ENCODE measurements at regions not wholly inside any gene's neighbourhood (a gene's known extent, or its start where the extent isn't known, plus 50 kb on each side); places are given as distances from the start of the nearest gene placed in this dataset.

GRCh38 chr7:21373031-21373430 is 54.9 kb upstream of the SP4 start:
- TF ChIP-seq CTCF (IDR thresholded peaks at IDR 0.05) (no peak), POLR2A (IDR thresholded peaks at IDR 0.05) (no peak), EP300 (IDR thresholded peaks at IDR 0.05) (no peak), POLR2AphosphoS5 (IDR thresholded peaks at IDR 0.05) (no peak)

All from suprapubic skin (tissue), 4 donors.